IMR-90 (cell line): ENCODE measurements at regions not wholly inside any gene's neighbourhood (a gene's known extent, or its start where the extent isn't known, plus 50 kb on each side); places are given as distances from the start of the nearest gene placed in this dataset.

Experiments used
- ATAC-seq: fragments of 200-7000 bp; cut with Tn5 transposase; 2 replicates; pipeline ENCODE4 v1.9.1; 2020; ENCODE audit warnings: low read depth, mild to moderate bottlenecking, moderate library complexity
- BruUV-seq: library from RNA; stranded (reverse); fragments of 400-500 nt; replicated peaks from 2 replicates; lab custom pipeline; 2021; lab: Mats Ljungman, UMichigan
- CTCF ChIA-PET: fragments of 300-600 bp; formaldehyde crosslinking; extraction: SDS; loops from one replicate; lab custom pipeline; 2021; ENCODE audit warnings: antibody characterized with exemption; lab: Yijun Ruan, JAX
- POLR2A ChIA-PET: fragments of 300-600 bp; sonication (Branson Sonifier 250); formaldehyde crosslinking; loops from one replicate; lab custom pipeline; 2022; ENCODE audit warnings: antibody characterized with exemption; ENCODE audit not compliant: unreplicated experiment; lab: Charles Lee
- DNase-seq: peaks from one replicate; pipeline ENCODE4 v3.0.0; 2013
- H2AFZ ChIP-seq: replicated peaks from 2 replicates; pipeline ENCODE3; 2013; ENCODE audit warnings: low read length, mild to moderate bottlenecking; ENCODE audit not compliant: poor library complexity
- H2AK5ac ChIP-seq: 2 replicates; pipeline ENCODE4 v1.6.1; 2013; ENCODE audit warnings: low read depth, low read length, inconsistent platforms
- H2AK9ac ChIP-seq: replicated peaks from 2 replicates; pipeline ENCODE3; 2013; ENCODE audit warnings: mild to moderate bottlenecking, low read depth, low read length, moderate library complexity; ENCODE audit not compliant: poor library complexity
- H2BK120ac ChIP-seq: 2 replicates; pipeline ENCODE4 v1.6.1; 2013; ENCODE audit warnings: low read depth, low read length, inconsistent platforms
- H2BK15ac ChIP-seq: 3 replicates; pipeline ENCODE4 v1.6.1; 2013; ENCODE audit warnings: low read depth, low read length, inconsistent platforms
- H2BK20ac ChIP-seq: 2 replicates; pipeline ENCODE4 v1.6.1; 2013; ENCODE audit warnings: low read depth, mild to moderate bottlenecking, inconsistent platforms, low read length, moderate library complexity
- H2BK5ac ChIP-seq: 2 replicates; pipeline ENCODE4 v1.6.1; 2013; ENCODE audit warnings: mild to moderate bottlenecking, low read depth, low read length, inconsistent platforms; ENCODE audit not compliant: poor library complexity, severe bottlenecking
- H3K14ac ChIP-seq: replicated peaks from 2 replicates; pipeline ENCODE4 v1.6.1; 2013; ENCODE audit warnings: low read depth, low read length, inconsistent platforms
- H3K18ac ChIP-seq: 2 replicates; pipeline ENCODE4 v1.6.1; 2013; ENCODE audit warnings: low read depth, low read length, control low read depth
- H3K23ac ChIP-seq: 2 replicates; pipeline ENCODE4 v1.6.1; 2013; ENCODE audit warnings: low read depth, low read length, inconsistent platforms
- H3K27ac ChIP-seq: 2 replicates; pipeline ENCODE4 v1.5.1; 2013; ENCODE audit warnings: mild to moderate bottlenecking, control low read depth, low read length; ENCODE audit not compliant: insufficient read depth
- H3K27me3 ChIP-seq: 2 replicates; pipeline ENCODE4 v1.6.1; 2013; ENCODE audit warnings: low read length; ENCODE audit not compliant: control insufficient read depth, insufficient read depth
- H3K36me3 ChIP-seq: 2 replicates; pipeline ENCODE4 v1.6.1; 2013; ENCODE audit warnings: low read length, mixed read lengths; ENCODE audit not compliant: control insufficient read depth, insufficient read depth
- H3K4ac ChIP-seq: 2 replicates; pipeline ENCODE4 v1.6.1; 2013; ENCODE audit warnings: low read depth, low read length, inconsistent platforms
- H3K4me1 ChIP-seq: 2 replicates; pipeline ENCODE4 v1.6.1; 2013; ENCODE audit warnings: low read length, mixed read lengths; ENCODE audit not compliant: control insufficient read depth, insufficient read depth
- H3K4me2 ChIP-seq: 2 replicates; pipeline ENCODE4 v1.6.1; 2013; ENCODE audit warnings: low read depth, mild to moderate bottlenecking, control low read depth, low read length, moderate library complexity
- H3K4me3 ChIP-seq: 2 replicates; pipeline ENCODE4 v1.5.1; 2013; ENCODE audit warnings: low read depth, mild to moderate bottlenecking, control low read depth, low read length, moderate library complexity; ENCODE audit not compliant: insufficient read depth
- H3K56ac ChIP-seq: 2 replicates; pipeline ENCODE4 v1.6.1; 2013; ENCODE audit warnings: low read length, inconsistent platforms; ENCODE audit not compliant: insufficient read depth; ENCODE audit errors: extremely low read depth
- H3K79me1 ChIP-seq, 2 experiments: 2 replicates each; pipeline ENCODE4 v1.6.1; 2013; ENCODE audit warnings: low read length in 2 of 2, inconsistent platforms in 1 of 2, low read depth in 1 of 2
- H3K9ac ChIP-seq: 2 replicates; pipeline ENCODE4 v1.6.1; 2013; ENCODE audit warnings: low read depth, low read length, control low read depth
- H3K9me1 ChIP-seq: 2 replicates; pipeline ENCODE4 v1.6.1; 2013; ENCODE audit warnings: low read length, inconsistent platforms; ENCODE audit not compliant: insufficient read depth
- H3K9me3 ChIP-seq: 2 replicates; pipeline ENCODE4 v1.6.1; 2013; ENCODE audit warnings: low read length; ENCODE audit not compliant: control insufficient read depth, insufficient read depth
- H4K20me1 ChIP-seq: 2 replicates; pipeline ENCODE4 v1.6.1; 2013; ENCODE audit warnings: low read length, inconsistent platforms; ENCODE audit not compliant: insufficient read depth
- H4K5ac ChIP-seq: 2 replicates; pipeline ENCODE4 v1.6.1; 2013; ENCODE audit warnings: mild to moderate bottlenecking, low read depth, low read length, control low read depth
- H4K8ac ChIP-seq, 2 experiments: 2 replicates each; pipeline ENCODE4 v1.6.1; 2013; ENCODE audit warnings: low read depth in 2 of 2, low read length in 2 of 2, control low read depth in 1 of 2, inconsistent platforms in 1 of 2
- H4K91ac ChIP-seq: 2 replicates; pipeline ENCODE4 v1.6.1; 2013; ENCODE audit warnings: low read depth, low read length, inconsistent platforms; ENCODE audit not compliant: insufficient read depth
- BHLHE40 ChIP-seq: fragments of 150-350 bp; IDR thresholded peaks from 2 replicates; pipeline ENCODE4 v1.6.1; 2016; ENCODE audit warnings: mild to moderate bottlenecking, low read depth, low read length
- ELK1 ChIP-seq: fragments of 150-350 bp; IDR thresholded peaks from 2 replicates; pipeline ENCODE4 v1.6.1; 2016; ENCODE audit warnings: low read depth, mild to moderate bottlenecking, low read length, moderate library complexity, borderline replicate concordance
- MAZ ChIP-seq: IDR thresholded peaks from 2 replicates; pipeline ENCODE4 v1.6.1; 2012; ENCODE audit warnings: low read depth, mild to moderate bottlenecking, low read length, improper control_type of control experiment, moderate library complexity, borderline replicate concordance
- NFE2L2 ChIP-seq: fragments of 150-350 bp; IDR thresholded peaks from 2 replicates; pipeline ENCODE4 v1.6.1; 2016; ENCODE audit warnings: low read depth, mild to moderate bottlenecking, low read length
- POLR2A ChIP-seq: IDR thresholded peaks from 2 replicates; pipeline ENCODE4 v1.6.1; 2012; ENCODE audit warnings: mild to moderate bottlenecking, low read depth, low read length
- RAD21 ChIP-seq: IDR thresholded peaks from 2 replicates; pipeline ENCODE4 v1.6.1; 2012; ENCODE audit warnings: low read length, improper control_type of control experiment
- RCOR1 ChIP-seq: IDR thresholded peaks from 2 replicates; pipeline ENCODE4 v1.6.1; 2012; ENCODE audit warnings: mild to moderate bottlenecking, low read length, improper control_type of control experiment; ENCODE audit not compliant: insufficient replicate concordance
- RFX5 ChIP-seq: IDR thresholded peaks from 2 replicates; pipeline ENCODE4 v1.8.0; 2012; ENCODE audit warnings: low read depth, mild to moderate bottlenecking, low read length, moderate library complexity
- SMC3 ChIP-seq: fragments of 150-350 bp; IDR thresholded peaks from 2 replicates; pipeline ENCODE4 v1.6.1; 2016; ENCODE audit warnings: low read depth, mild to moderate bottlenecking, antibody characterized with exemption, low read length, moderate library complexity
- USF2 ChIP-seq: fragments of 150-350 bp; IDR thresholded peaks from 2 replicates; pipeline ENCODE4 v1.6.1; 2017; ENCODE audit warnings: mild to moderate bottlenecking, antibody characterized with exemption, low read length, low read depth
- WGBS, 2 experiments: methylation state at CpG; one replicate each; pipeline versions ENCODE4 v1.1.5 to v1.1.7; 2013; ENCODE audit warnings: missing lambda C conversion rate in 2 of 2; ENCODE audit not compliant: insufficient read length in 1 of 2; ENCODE audit errors: extremely low coverage in 2 of 2; 5-methylcytosine and 5-hydroxymethylcytosine counted together
- dilution Hi-C: fragments of 300-500 bp; cut with HindIII; formaldehyde crosslinking; loops from one replicate; pipeline ENCODE4 v1.14.3; 2018; ENCODE audit warnings: low sequenced_read_pairs; ENCODE audit not compliant: unreplicated experiment
- in situ Hi-C: fragments of 300-500 bp; cut with MboI; formaldehyde crosslinking; loops from 3 replicates; pipeline ENCODE4 v1.14.3; 2019; ENCODE audit warnings: low sequenced_read_pairs, inconsistent platforms, mixed read lengths
- intact Hi-C: fragments of 100-400 bp; cut with micrococcal nuclease; formaldehyde crosslinking; loops from 2 replicates; pipeline ENCODE4 v1.10.0; 2022

- no peak overlapping the region for H2BK120ac ChIP-seq
- no peaks in the 10 kb centered on the region for H3K36me3 ChIP-seq
- intact Hi-C loops: no loop called here
- ATAC-seq (no peak), DNase-seq (no peak)
- no CpG with 5 or more reads among the region's 1 CpG for WGBS, 2 experiments
- TF ChIP-seq RFX5 (no peak), BHLHE40 (no peak), MAZ (no peak), NFE2L2 (no peak), RAD21 (no peak), RCOR1 (no peak), POLR2A (no peak), SMC3 (no peak), ELK1 (no peak), USF2 (no peak)
- H3K4ac ChIP-seq: no peak overlapping the region
- H3K9me3 ChIP-seq: no peaks in the 10 kb centered on the region
- H4K20me1 ChIP-seq: no peaks in the 10 kb centered on the region
- POLR2A ChIA-PET: no interaction called here
- no peak overlapping the region for H2AK9ac ChIP-seq
- no peaks in the 10 kb centered on the region for H3K79me1 ChIP-seq
- no peak overlapping the region for H2AK5ac ChIP-seq
- no peak overlapping the region for H2AFZ ChIP-seq
- no peak overlapping the region for H3K4me2 ChIP-seq
- H4K5ac ChIP-seq: no peak overlapping the region
- in situ Hi-C loops: no loop called here
- no peaks in the 10 kb centered on the region for H3K4me1 ChIP-seq
- H3K9me1 ChIP-seq: no peaks in the 10 kb centered on the region
- no peak overlapping the region for H3K56ac ChIP-seq
- dilution Hi-C loops: no loop called here
- no peak overlapping the region for H3K23ac ChIP-seq
- H3K27me3 ChIP-seq: no peaks in the 10 kb centered on the region
- no peak overlapping the region for H3K27ac ChIP-seq
- no TSS peak for BruUV-seq
- H2BK5ac ChIP-seq: no peak overlapping the region
- H3K18ac ChIP-seq: no peak overlapping the region
- H4K8ac ChIP-seq: no peak overlapping the region
- no peak overlapping the region for H2BK15ac ChIP-seq
- no peak overlapping the region for H3K14ac ChIP-seq
- no peak overlapping the region for H4K91ac ChIP-seq
- no peak overlapping the region for H3K9ac ChIP-seq
- CTCF ChIA-PET: no interaction called here
- H2BK20ac ChIP-seq: no peak overlapping the region
- H3K4me3 ChIP-seq: no peak overlapping the region
Measured at GRCh38 chr4:14289708-14290107, 662.2 kb upstream of the BOD1L1 start.
